ENCODE measurements at regions not wholly inside any gene's neighbourhood (a gene's known extent, or its start where the extent isn't known, plus 50 kb on each side); places are given as distances from the start of the nearest gene placed in this dataset.

- TF ChIP-seq CTCF (IDR thresholded peaks at IDR 0.05) (no peak), POLR2A (IDR thresholded peaks at IDR 0.05) (no peak)
These were observed 317.1 kb downstream of the CBLL2 start for GRCh38 chrX:22589845-22590244.

All from uterus (tissue), 2 donors.